ENCODE measurements at regions not wholly inside any gene's neighbourhood (a gene's known extent, or its start where the extent isn't known, plus 50 kb on each side); places are given as distances from the start of the nearest gene placed in this dataset.
A peak's percentile ranks its signal among the peaks of the same experiment; 100 is the strongest.
"Not testable (repeated sequence)": the region's sequence is repeated elsewhere in the genome, so short reads cannot be mapped to it uniquely, and the experiment has no call there.

DNA sequence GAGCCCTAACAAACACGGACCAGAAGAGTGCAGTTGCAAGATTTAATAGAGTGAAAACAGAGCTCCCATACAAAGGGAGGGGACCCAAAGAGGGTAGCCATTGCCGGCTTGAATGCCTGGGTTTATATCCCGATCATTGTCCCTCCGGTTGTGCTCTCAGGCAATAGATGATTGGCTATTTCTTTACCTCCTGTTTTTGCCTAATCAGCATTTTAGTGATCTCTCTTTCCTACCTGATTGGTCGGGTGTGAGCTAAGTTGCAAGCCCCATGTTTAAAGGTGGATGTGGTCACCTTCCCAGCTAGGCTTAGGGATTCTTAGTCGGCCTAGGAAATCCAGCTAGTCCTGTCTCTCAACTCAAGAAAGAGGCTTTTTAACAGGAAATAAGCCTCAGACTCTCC lies 186.9 kb upstream of the TBX22 start:
- not testable (repeated sequence) for DNase-seq

- DNase-seq: peak; percentile 22
These were observed 164.4 kb upstream of the TBX22 start for GRCh38 chrX:79850114-79850513.

- DNase-seq: no peak
These were observed 160.1 kb upstream of the TBX22 start for GRCh38 chrX:79854469-79854868.
